HG02623 (cell line): ENCODE measurements at regions not wholly inside any gene's neighbourhood (a gene's known extent, or its start where the extent isn't known, plus 50 kb on each side); places are given as distances from the start of the nearest gene placed in this dataset.

Source experiments
- ATAC-seq: cut with Tn5 transposase; IDR thresholded peaks from one replicate; pipeline ENCODE4 v1.9.1; 2021; ENCODE audit warnings: moderate library complexity; ENCODE audit not compliant: unreplicated experiment

DNA sequence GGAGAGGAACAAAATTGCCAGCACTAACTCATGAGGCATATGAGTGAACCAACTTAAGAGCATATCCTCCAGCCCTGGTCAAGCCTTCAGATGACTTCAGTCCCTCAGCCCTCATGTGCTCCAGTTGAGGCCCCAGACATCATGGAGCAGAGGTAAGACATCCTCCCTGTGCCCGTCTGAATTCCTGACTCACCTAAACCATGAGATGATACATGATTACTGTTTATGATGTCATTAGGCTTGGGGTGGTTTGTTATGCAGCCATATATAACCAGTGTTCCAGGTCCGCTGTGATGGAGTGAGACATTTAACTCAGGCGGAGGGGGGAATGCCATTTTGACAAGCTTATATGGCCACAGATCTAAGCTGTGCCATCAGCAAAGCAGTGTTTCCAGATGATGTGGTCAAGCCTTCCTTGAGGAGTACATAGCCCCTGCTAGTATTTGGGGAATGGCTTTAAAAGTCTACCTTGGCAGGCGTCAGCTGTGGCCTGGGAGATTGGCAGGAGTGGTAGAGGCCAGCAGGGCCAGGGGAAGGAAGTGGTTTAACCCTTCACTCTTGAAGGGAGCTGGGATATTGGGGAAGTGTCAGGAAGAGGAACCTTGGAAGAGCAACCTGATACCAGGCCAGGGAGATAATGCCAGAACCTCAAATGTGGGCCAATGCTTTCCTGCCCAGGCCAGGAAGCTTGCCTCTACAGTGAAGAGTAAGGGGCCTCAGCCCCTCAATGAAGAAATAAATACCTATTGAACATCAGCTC is 343.0 kb upstream of the PODXL start:
- ATAC-seq, result no peak

GRCh38 chr7:131898418-131898817 is 342.0 kb upstream of the PODXL start:
- no peak for ATAC-seq

DNA sequence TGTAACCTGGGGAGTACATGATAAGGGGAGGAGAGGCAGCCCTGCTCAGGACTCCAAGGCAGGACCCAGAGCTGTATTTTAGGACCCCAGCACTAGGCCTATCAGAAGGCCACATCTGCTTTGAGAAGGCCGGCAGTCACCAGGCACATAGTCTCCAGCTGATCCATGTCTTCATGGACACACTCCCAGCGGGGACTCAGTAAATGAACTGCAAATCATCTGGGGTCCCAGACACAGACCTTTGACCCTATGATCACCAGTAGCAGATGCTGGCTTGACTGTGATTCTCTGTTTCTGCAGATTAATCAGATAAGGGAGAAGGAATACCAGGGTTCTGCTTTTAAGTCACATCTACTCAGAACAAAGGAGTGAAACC is 341.4 kb upstream of the PODXL start:
- ATAC-seq, result no peak

DNA sequence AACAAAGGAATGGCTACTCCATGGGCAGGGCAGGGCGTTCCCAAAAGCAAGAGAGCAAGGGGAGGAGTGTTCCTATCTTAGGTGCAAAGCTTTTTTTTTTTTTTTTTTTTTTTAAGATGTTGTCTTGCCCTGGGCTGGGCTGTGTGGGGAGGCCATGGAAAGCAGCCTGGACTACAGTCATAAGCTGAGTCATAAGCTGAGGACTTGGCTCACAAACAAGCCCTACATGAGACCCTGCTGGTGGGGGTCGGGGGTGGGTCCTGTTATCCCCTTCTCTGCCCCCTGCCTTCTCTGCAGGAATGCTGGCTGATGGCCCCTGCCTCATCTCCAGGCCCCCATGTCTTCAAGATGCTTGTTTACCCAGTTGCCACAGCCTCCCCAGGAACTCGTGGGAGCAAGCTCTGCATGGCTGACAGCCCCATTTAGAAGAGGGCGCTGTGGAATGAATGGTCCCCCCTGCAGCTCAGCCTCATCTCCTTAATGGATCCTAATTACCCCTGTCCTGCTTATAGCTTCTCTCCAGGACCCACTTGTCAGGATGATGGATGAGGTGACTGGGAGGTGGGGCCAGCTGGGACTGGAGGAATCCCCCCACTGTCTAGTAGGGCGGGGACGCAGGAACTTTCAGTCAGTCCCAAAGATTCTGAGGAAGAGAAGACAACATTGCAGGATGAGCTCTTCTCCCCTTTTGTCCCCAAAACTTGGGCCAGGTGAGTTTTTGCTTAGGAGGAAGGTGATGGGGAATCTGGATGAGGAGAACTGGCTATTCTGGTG is 340.8 kb upstream of the PODXL start:
- no peak for ATAC-seq

DNA sequence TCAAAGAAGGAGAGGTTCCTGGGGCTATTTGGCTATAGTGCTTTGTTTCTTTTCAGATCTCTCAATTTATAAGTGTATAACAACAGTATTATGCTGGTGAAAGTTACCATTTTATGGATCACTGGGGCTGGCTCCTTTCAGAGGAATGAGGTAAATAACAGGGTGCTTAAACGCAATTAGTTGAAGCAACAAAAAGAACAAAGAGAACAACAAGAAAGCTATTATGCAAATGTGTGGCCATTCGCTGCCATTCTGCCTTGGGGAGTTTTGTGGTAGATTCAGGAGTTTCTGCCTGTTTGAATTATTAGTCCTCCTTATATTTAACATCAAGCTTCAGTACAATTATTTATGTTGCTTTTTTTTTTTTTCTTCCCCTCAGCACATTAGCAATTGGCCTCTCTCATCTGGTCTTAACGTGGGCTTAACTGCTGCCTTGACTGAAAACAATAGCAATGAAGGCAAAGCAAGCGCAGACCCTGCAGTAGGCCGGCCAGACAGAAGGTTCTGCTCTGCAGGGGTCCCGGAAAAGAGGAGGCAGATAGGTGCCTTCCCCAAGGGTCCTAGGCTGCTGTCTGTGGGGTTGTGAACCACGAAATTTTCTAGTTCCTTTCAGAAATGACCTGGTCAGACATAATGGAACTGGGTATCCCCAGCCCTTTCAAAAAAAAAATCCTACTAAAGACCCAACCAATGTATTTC is 339.9 kb upstream of the PODXL start:
- ATAC-seq, result no peak

DNA sequence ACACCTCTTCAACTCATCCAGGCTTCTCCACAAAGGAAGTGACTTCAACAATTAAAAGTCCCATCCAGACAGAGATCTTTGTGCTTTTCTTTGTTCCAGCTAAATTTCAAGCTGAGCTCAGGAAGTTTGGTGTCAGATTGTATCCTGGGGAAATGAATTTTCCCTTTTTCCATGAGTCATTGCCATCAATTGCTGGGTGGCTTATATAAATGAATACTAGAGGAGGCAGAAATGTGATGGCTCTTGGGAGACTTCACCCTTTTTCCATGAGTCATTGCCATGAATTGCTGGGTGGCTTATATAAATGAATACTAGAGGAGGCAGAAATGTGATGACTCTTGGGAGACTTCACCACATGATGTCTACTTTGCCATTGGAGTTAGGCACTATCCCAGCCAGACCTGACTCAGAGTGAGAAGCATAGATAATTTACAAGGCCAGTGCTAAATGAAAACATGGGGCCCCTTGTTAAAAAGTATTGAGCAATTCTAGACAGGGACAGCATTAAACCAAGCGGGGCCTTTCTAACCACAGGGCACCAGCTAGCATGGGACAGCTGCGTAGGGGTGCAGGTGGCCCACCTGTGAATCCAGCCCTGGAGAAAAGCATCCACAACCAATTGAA is 339.2 kb upstream of the PODXL start:
- ATAC-seq, result no peak

- ATAC-seq, result no peak
Measured at GRCh38 chr7:131893631-131894340, 337.4 kb upstream of the PODXL start.

GRCh38 chr7:131890176-131890575 is 333.7 kb upstream of the PODXL start:
- ATAC-seq, result no peak

DNA sequence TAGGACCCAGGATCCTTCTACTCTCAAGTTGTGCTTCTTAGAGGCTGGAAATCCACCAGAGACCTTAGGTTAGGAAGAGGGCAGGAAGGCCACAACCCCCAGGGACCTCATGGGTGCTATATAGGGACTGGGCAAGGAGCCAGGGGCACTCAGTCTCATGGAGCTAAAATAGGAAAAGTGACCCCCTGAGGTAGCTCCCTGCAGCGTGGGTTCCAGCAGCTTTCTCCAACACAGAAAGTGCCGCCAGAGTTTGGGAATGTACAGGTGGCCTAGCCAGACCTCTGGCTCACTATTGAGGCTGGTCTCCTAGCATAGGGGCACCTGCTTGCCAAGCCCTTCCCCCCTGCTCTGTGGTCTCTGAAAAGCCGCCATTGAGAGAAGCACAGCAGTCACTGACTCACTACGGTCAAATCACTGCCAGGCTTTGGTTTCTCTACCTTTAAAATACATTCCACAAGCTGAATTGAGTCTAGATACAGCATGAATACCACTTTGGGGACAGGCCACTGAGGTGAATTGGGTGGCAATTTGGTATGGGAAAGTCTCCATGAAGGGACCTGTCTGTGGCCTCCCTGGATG is 333.2 kb upstream of the PODXL start:
- no peak for ATAC-seq

DNA sequence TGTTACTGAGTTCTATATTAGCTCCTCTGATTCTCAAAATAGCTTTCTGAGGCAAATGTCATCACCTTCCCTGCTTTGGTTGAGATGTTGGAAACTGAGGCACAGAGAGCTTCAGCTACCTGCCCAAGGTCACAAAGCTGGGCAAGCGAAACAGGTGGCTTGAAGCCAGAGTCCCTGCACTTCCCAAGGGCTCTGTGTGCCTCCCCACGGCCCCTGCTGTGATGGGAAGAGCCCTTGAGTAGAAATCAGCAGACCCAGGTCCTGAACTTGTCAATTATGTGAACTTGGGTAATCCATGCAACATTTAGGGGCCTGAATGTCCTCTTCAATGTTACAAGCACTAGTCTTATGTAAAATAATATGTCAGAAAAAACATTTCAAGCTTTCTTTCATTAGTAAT is 327.3 kb upstream of the PODXL start:
- no peak for ATAC-seq

- ATAC-seq, result no peak
Measured at GRCh38 chr7:131883196-131883595, 326.8 kb upstream of the PODXL start.

DNA sequence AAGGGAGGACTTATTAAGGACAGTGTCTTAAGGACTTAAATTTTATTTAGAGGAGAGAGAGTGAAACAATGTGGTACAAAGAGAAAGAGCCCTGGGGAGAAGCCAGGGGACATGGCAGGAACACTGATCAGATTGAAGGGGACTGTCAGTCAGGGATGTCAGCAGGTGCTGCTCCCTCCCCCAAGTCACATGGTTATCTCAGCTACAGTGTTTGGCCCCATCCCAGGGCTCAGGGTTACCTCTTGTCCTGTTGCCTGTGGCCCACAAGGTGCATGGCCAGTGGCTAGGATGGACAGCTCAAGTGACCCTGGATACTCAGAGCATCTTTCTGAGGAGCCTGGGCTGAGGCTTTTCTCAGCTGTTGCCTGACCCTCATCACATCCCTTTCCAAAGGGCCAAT is 325.9 kb upstream of the PODXL start:
- ATAC-seq, result no peak

GRCh38 chr7:131880078-131880477 is 323.6 kb upstream of the PODXL start:
- no peak for ATAC-seq

GRCh38 chr7:131879424-131879823 is 323.0 kb upstream of the PODXL start:
- ATAC-seq, result no peak

GRCh38 chr7:131878777-131879176 is 322.3 kb upstream of the PODXL start:
- no peak for ATAC-seq

GRCh38 chr7:131873581-131873980 is 317.2 kb upstream of the PODXL start:
- no peak for ATAC-seq

DNA sequence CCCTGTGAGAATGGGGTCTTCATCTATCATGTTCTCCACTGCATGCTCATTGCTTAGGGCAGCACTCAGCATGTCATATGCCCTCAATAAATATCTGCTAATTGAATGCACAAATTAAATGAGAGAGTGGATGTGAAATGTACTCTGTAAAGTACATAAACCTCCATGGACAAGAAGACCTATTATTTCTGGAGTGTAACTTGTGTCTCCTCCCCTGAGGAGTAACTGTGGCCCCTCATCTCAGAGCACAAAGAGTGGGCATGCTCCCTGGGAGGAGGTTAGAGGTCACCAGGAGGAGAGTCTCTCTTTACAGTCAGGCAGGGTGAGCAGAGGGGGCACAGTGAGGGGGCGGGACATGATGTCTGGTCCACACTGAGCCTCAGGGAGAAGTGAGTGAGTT is 313.6 kb upstream of the PODXL start:
- ATAC-seq, result no peak

DNA sequence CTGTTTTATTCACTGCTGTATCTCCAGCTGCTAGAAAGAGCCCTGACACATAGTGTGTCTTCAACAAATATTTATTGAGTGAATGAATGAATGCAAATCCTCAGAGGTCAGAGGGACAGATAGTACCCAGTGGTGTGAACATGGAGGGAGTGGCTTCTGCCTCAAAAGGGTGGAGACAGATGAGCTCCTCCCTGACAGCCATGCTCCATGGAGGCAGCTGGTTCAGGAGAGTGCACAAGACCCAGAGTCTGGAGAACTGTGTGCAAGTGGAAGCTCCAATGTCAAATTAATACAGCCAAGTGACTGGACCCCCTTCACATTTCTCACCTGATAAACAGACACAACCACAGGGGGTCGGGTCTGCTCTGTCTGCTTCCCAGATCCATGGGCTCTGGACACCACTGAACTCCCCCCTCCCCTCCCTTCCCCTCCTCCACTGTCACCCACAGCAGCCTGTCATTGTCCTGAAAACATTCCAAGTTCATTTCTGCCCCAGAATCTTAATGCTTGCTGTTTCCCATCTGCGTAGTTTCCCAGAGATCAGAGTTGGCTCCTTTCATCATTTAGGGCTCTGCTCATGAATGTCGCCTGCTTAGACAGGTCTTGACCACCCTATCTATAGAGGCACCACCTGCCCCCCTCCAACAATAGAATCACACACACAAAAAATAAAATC is 312.9 kb upstream of the PODXL start:
- ATAC-seq, result no peak

GRCh38 chr7:131867461-131867860 is 311.0 kb upstream of the PODXL start:
- ATAC-seq, result no peak

GRCh38 chr7:131865911-131866310 is 309.5 kb upstream of the PODXL start:
- ATAC-seq, result no peak
